ENCODE measurements at regions not wholly inside any gene's neighbourhood (a gene's known extent, or its start where the extent isn't known, plus 50 kb on each side); places are given as distances from the start of the nearest gene placed in this dataset.

GRCh38 chr6:34615574-34616226, 59.6 kb upstream of the SPDEF start:
- in situ Hi-C loops (cut with MboI; ENCODE audit: low pct_unique_long_range_greater_than_20kb, low sequenced_read_pairs, unreplicated experiment), result loop anchor here (25.0 kb wide), 1 partner anchor 378 kb away; the partner anchor contains the start of genes HMGA1 and SMIM29
- no peak for DNase-seq (ENCODE audit: low spot score)
- TF ChIP-seq, protein P1, sequence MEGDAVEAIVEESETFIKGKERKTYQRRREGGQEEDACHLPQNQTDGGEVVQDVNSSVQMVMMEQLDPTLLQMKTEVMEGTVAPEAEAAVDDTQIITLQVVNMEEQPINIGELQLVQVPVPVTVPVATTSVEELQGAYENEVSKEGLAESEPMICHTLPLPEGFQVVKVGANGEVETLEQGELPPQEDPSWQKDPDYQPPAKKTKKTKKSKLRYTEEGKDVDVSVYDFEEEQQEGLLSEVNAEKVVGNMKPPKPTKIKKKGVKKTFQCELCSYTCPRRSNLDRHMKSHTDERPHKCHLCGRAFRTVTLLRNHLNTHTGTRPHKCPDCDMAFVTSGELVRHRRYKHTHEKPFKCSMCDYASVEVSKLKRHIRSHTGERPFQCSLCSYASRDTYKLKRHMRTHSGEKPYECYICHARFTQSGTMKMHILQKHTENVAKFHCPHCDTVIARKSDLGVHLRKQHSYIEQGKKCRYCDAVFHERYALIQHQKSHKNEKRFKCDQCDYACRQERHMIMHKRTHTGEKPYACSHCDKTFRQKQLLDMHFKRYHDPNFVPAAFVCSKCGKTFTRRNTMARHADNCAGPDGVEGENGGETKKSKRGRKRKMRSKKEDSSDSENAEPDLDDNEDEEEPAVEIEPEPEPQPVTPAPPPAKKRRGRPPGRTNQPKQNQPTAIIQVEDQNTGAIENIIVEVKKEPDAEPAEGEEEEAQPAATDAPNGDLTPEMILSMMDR (IDR thresholded peaks at IDR 0.05; ENCODE audit: extremely low read depth, insufficient read depth, missing control alignments), result no peak

DNA sequence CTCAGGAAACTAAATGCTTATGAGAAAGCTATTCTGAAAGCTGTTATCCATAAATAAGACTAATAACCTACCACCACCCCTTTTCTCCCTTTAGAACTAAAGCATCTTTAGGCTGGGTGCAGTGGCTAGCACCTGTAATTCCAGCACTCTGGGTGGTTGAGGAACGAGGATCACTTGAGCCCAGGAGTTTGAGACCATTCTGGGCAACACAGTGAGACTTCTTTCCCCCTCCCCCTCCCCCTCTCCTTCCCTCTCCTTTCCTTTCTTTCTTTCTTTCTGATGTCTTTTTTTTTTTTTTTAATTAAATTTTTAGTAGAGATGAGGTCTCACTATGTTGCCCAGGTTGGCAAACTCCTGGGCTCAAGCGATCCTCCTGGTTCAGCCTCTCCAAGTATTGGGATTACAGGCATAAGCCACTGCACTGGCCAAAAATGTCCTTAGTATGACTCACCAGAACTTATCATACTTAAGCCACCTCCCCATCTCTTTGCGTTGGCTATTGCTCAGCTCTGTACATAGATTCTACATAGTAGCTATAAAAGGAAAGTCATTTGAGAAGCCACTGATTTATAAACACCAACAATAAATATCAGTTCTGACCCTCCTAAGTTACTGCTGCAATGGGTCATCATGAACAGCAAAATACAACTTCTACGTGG, 54.8 kb upstream of the SPDEF start:
- in situ Hi-C loops (cut with MboI; ENCODE audit: low pct_unique_long_range_greater_than_20kb, low sequenced_read_pairs, unreplicated experiment), result loop anchor here (25.0 kb wide), 1 partner anchor 374 kb away; the partner anchor contains the start of genes HMGA1 and SMIM29
- no peak for DNase-seq (ENCODE audit: low spot score)
- TF ChIP-seq, protein P1 (IDR thresholded peaks at IDR 0.05; ENCODE audit: extremely low read depth, insufficient read depth, missing control alignments), result no peak

DNA sequence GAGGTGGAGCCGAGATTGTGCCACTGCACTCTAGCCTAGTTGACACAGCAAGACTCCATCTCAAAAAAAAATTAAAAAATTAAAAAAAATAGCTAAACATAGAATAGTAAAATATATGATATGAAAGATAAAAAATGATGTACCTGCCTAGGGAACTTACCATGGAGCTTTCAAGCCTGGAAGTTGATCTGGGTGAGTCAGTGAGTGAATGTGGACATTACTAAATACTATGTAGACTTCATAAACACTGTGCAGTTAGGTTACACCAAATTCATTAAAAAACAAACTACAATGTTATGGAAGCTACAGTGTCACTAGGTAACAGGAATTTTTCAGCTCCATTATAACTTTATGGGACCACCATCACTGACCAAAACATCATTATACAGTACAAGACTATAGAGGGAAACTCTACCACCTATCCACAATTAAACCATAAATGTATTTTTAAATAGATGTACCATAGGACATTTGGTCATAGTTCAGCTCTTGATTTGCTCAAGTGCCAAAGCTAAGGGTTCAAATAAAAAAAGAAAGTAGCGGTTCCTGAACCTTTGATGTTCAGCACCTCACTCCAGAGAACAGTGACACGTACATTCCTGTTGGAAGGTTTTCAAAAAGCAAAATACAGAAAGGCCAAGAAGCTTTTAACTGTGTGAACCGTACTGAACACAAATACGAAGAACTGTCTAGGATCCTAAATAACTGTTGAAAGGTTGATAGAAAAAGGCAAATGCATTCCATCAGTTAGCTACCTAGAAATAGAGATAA, 52.4 kb upstream of the SPDEF start:
- in situ Hi-C loops (cut with MboI; ENCODE audit: low pct_unique_long_range_greater_than_20kb, low sequenced_read_pairs, unreplicated experiment), result loop anchor here (25.0 kb wide), 1 partner anchor 371 kb away; the partner anchor contains the start of genes HMGA1 and SMIM29
- TF ChIP-seq, protein P1 (IDR thresholded peaks at IDR 0.05; ENCODE audit: extremely low read depth, insufficient read depth, missing control alignments), result no peak
- DNase-seq (ENCODE audit: low spot score), result no peak

DNA sequence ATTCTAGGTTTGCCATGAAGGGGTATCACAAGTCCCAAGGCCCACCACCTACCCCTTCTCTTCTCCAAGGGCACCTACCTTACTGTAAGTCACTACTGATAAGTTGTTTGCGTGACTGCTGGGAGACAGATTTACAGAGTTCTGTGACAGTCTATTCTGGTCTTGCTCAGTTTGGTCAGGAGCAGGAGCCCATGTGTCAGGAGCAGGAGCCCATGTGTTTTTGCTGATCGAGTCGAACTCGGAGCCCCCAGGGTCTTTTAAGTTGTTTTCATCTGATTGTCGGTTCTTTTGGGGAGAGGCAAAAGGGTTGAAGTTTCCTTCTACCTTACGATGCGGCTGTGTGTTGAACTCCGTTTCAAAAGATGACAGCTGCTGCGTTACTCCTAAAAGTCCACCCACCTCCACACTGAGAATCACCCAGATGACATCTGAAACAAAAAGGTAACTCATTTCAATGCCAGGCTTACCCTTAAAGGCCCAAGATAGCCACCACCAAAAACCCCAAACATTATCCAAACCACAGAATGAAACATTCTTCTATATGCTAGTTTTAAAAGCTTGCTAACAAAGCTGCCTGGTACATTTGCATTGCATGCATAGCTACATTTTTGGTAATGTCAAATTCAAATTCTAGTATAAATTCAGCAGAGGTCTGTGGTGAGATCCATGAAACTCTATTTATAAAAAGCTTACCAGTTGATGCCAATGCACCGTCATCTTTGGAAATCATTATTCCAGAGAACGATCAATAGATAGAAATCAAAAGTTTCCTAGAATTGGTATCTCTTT, 50.5 kb upstream of the SPDEF start:
- DNase-seq (ENCODE audit: low spot score), result no peak
- in situ Hi-C loops (cut with MboI; ENCODE audit: low pct_unique_long_range_greater_than_20kb, low sequenced_read_pairs, unreplicated experiment), result loop anchor here (25.0 kb wide), 1 partner anchor 369 kb away; the partner anchor contains the start of genes HMGA1 and SMIM29
- TF ChIP-seq, protein P1 (IDR thresholded peaks at IDR 0.05; ENCODE audit: extremely low read depth, insufficient read depth, missing control alignments), result no peak

Data from GM13977 (cell line).